HL-60 (cell line): ENCODE measurements at regions not wholly inside any gene's neighbourhood (a gene's known extent, or its start where the extent isn't known, plus 50 kb on each side); places are given as distances from the start of the nearest gene placed in this dataset.

Experiments
- DNase-seq, 2 experiments: peaks; one replicate each; pipeline ENCODE4 v3.0.0-alpha.2; 2010 to 2020; ENCODE audit warnings: low read depth in 1 of 2, low spot score in 1 of 2
- H3K27ac ChIP-seq: fragments of 250-450 bp; sonication (Bioruptor Pico); replicated peaks from 2 replicates; pipeline ENCODE4 v1.5.1; 2020; ENCODE audit warnings: mild to moderate bottlenecking, moderate library complexity
- H3K27me3 ChIP-seq: fragments of 250-450 bp; sonication (Bioruptor Pico); 2 replicates; pipeline ENCODE4 v1.5.1; 2021; ENCODE audit warnings: mild to moderate bottlenecking, moderate library complexity; ENCODE audit not compliant: insufficient read depth, poor library complexity, severe bottlenecking
- H3K4me3 ChIP-seq: replicated peaks from 2 replicates; pipeline ENCODE4 v1.5.1; 2011; ENCODE audit warnings: mild to moderate bottlenecking, control low read depth, low read length; ENCODE audit not compliant: insufficient read depth
- CTCF ChIP-seq: IDR thresholded peaks from one replicate; pipeline ENCODE4 v1.5.1; 2011; ENCODE audit warnings: low read length, control low read depth, inconsistent platforms; ENCODE audit not compliant: insufficient read depth
- GABPA ChIP-seq: IDR thresholded peaks from 2 replicates; pipeline ENCODE4 v1.6.1; 2012; ENCODE audit warnings: low read depth
- POLR2AphosphoS5 ChIP-seq: IDR thresholded peaks from 2 replicates; pipeline ENCODE4 v1.6.1; 2012; ENCODE audit warnings: low read depth
- REST ChIP-seq: IDR thresholded peaks from 2 replicates; pipeline ENCODE4 v1.6.1; 2012; ENCODE audit warnings: low read depth; ENCODE audit not compliant: insufficient replicate concordance
- SPI1 ChIP-seq: IDR thresholded peaks from 2 replicates; pipeline ENCODE4 v1.6.1; 2012; ENCODE audit warnings: low read depth, mild to moderate bottlenecking, borderline replicate concordance

GRCh38 chr2:156852210-156852609 lies 405.3 kb upstream of the GALNT5 start:
- no peaks in the 10 kb centered on the region for H3K27me3 ChIP-seq
- TF ChIP-seq GABPA (no peak), POLR2AphosphoS5 (no peak), REST (no peak)
- no peak for DNase-seq
- H3K4me3 ChIP-seq, result no peak overlapping the region
- H3K27ac ChIP-seq, result no peak overlapping the region

- no peaks in the 10 kb centered on the region for H3K27me3 ChIP-seq
- TF ChIP-seq POLR2AphosphoS5 (no peak), REST (no peak), SPI1 (no peak), CTCF (no peak), GABPA (no peak)
- H3K4me3 ChIP-seq, result no peak overlapping the region
Observed at GRCh38 chr2:156852681-156853080, 404.8 kb upstream of the GALNT5 start.

GRCh38 chr2:156864325-156864724 lies 393.2 kb upstream of the GALNT5 start:
- TF ChIP-seq POLR2AphosphoS5, result no peak
- TF ChIP-seq SPI1, result no peak
- no peak for TF ChIP-seq CTCF
- no peak for TF ChIP-seq GABPA
- TF ChIP-seq REST, result no peak
- no peak overlapping the region for H3K27ac ChIP-seq
- H3K27me3 ChIP-seq, result no peaks in the 10 kb centered on the region
- no peak for DNase-seq
- H3K4me3 ChIP-seq, result no peak overlapping the region

More at GRCh38 chr2:156852681-156853080, 404.8 kb upstream of the GALNT5 start:
- DNase-seq, result no peak
- no peak overlapping the region for H3K27ac ChIP-seq
